H1 (cell line): ENCODE measurements at regions not wholly inside any gene's neighbourhood (a gene's known extent, or its start where the extent isn't known, plus 50 kb on each side); places are given as distances from the start of the nearest gene placed in this dataset.

Experiments
- CBX5 ChIP-seq: fragments of 300-800, 300-1000 bp; sonication (generic); IDR thresholded peaks from 2 replicates; pipeline ENCODE4 v1.7.1; 2016; ENCODE audit warnings: antibody characterized with exemption, low read length, low read depth
- CBX8 ChIP-seq: fragments of 300-800, 300-1000 bp; sonication (generic); IDR thresholded peaks from 2 replicates; pipeline ENCODE4 v1.7.1; 2016; ENCODE audit warnings: low read depth, low read length, borderline replicate concordance
- CHD1 ChIP-seq: IDR thresholded peaks from 2 replicates; pipeline ENCODE4 v1.6.1; 2012; ENCODE audit warnings: low read depth, low read length, improper control_type of control experiment
- RAD21 ChIP-seq, 2 experiments: IDR thresholded peaks in 1 of 2; conservative IDR thresholded peaks in 1 of 2; 2 replicates each; pipeline ENCODE4 v1.6.1; 2011; ENCODE audit warnings: low read depth in 2 of 2, low read length in 2 of 2, improper control_type of control experiment in 1 of 2, inconsistent platforms in 1 of 2, mild to moderate bottlenecking in 1 of 2, moderate library complexity in 1 of 2
- RBBP5 ChIP-seq: IDR thresholded peaks from 2 replicates; pipeline ENCODE4 v1.7.1; 2012; ENCODE audit warnings: low read depth, mild to moderate bottlenecking, inconsistent platforms, low read length, moderate library complexity, borderline replicate concordance
- RXRA ChIP-seq: IDR thresholded peaks from 2 replicates; pipeline ENCODE4 v1.6.1; 2011; ENCODE audit warnings: low read depth, mild to moderate bottlenecking, low read length, moderate library complexity; ENCODE audit not compliant: insufficient read depth
- SAP30 ChIP-seq: fragments of 300-600 bp; sonication (generic); IDR thresholded peaks from 2 replicates; pipeline ENCODE4 v1.7.1; 2012; ENCODE audit warnings: low read length, moderate library complexity, mild to moderate bottlenecking, inconsistent platforms; ENCODE audit not compliant: insufficient read depth, insufficient replicate concordance
- SIX5 ChIP-seq: IDR thresholded peaks from 2 replicates; pipeline ENCODE4 v1.6.1; 2011; ENCODE audit warnings: mild to moderate bottlenecking, low read depth, low read length
- SP4 ChIP-seq: IDR thresholded peaks from 2 replicates; pipeline ENCODE4 v1.6.1; 2012; ENCODE audit warnings: low read length, inconsistent platforms
- SUZ12 ChIP-seq: fragments of 200-600 bp; sonication (generic); IDR thresholded peaks from 2 replicates; pipeline ENCODE4 v1.6.1; 2012; ENCODE audit warnings: mild to moderate bottlenecking, inconsistent platforms, low read length, moderate library complexity, mixed read lengths
- TAF7 ChIP-seq: optimal IDR thresholded peaks from 2 replicates; pipeline ENCODE3; 2011; ENCODE audit warnings: low read depth, mild to moderate bottlenecking, inconsistent platforms, low read length, moderate library complexity, borderline replicate concordance
- TF ChIP-seq, protein P1 (sequence below): fragments of 300-600 bp; sonication (generic); IDR thresholded peaks from 2 replicates; pipeline ENCODE4 v1.7.1; 2012; ENCODE audit warnings: low read length, moderate library complexity, mild to moderate bottlenecking, inconsistent platforms; ENCODE audit not compliant: insufficient replicate concordance

DNA sequence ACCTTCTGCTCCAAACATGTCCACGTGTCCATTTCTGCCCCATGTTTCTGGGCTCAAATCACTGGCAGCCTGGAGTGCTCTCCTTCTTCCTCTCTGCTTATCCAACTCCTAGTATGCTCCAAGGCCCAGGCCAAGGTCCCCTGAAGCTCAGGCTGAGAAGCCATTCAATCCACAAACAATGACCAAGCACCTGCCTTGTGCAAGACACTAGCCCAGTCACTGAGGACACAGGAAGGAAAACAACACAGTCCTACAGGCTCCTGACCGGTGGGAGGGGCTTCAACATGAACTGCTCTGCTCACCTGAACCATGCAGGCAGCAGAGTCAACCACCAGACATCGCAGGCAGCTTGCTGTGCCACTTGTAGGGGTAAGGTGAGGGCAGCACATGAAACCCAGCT, 93.6 kb downstream of the RPL27A start (continued):
- TF ChIP-seq, protein P1, sequence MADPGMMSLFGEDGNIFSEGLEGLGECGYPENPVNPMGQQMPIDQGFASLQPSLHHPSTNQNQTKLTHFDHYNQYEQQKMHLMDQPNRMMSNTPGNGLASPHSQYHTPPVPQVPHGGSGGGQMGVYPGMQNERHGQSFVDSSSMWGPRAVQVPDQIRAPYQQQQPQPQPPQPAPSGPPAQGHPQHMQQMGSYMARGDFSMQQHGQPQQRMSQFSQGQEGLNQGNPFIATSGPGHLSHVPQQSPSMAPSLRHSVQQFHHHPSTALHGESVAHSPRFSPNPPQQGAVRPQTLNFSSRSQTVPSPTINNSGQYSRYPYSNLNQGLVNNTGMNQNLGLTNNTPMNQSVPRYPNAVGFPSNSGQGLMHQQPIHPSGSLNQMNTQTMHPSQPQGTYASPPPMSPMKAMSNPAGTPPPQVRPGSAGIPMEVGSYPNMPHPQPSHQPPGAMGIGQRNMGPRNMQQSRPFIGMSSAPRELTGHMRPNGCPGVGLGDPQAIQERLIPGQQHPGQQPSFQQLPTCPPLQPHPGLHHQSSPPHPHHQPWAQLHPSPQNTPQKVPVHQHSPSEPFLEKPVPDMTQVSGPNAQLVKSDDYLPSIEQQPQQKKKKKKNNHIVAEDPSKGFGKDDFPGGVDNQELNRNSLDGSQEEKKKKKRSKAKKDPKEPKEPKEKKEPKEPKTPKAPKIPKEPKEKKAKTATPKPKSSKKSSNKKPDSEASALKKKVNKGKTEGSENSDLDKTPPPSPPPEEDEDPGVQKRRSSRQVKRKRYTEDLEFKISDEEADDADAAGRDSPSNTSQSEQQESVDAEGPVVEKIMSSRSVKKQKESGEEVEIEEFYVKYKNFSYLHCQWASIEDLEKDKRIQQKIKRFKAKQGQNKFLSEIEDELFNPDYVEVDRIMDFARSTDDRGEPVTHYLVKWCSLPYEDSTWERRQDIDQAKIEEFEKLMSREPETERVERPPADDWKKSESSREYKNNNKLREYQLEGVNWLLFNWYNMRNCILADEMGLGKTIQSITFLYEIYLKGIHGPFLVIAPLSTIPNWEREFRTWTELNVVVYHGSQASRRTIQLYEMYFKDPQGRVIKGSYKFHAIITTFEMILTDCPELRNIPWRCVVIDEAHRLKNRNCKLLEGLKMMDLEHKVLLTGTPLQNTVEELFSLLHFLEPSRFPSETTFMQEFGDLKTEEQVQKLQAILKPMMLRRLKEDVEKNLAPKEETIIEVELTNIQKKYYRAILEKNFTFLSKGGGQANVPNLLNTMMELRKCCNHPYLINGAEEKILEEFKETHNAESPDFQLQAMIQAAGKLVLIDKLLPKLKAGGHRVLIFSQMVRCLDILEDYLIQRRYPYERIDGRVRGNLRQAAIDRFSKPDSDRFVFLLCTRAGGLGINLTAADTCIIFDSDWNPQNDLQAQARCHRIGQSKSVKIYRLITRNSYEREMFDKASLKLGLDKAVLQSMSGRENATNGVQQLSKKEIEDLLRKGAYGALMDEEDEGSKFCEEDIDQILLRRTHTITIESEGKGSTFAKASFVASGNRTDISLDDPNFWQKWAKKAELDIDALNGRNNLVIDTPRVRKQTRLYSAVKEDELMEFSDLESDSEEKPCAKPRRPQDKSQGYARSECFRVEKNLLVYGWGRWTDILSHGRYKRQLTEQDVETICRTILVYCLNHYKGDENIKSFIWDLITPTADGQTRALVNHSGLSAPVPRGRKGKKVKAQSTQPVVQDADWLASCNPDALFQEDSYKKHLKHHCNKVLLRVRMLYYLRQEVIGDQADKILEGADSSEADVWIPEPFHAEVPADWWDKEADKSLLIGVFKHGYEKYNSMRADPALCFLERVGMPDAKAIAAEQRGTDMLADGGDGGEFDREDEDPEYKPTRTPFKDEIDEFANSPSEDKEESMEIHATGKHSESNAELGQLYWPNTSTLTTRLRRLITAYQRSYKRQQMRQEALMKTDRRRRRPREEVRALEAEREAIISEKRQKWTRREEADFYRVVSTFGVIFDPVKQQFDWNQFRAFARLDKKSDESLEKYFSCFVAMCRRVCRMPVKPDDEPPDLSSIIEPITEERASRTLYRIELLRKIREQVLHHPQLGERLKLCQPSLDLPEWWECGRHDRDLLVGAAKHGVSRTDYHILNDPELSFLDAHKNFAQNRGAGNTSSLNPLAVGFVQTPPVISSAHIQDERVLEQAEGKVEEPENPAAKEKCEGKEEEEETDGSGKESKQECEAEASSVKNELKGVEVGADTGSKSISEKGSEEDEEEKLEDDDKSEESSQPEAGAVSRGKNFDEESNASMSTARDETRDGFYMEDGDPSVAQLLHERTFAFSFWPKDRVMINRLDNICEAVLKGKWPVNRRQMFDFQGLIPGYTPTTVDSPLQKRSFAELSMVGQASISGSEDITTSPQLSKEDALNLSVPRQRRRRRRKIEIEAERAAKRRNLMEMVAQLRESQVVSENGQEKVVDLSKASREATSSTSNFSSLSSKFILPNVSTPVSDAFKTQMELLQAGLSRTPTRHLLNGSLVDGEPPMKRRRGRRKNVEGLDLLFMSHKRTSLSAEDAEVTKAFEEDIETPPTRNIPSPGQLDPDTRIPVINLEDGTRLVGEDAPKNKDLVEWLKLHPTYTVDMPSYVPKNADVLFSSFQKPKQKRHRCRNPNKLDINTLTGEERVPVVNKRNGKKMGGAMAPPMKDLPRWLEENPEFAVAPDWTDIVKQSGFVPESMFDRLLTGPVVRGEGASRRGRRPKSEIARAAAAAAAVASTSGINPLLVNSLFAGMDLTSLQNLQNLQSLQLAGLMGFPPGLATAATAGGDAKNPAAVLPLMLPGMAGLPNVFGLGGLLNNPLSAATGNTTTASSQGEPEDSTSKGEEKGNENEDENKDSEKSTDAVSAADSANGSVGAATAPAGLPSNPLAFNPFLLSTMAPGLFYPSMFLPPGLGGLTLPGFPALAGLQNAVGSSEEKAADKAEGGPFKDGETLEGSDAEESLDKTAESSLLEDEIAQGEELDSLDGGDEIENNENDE, result no peak
- TF ChIP-seq SP4, result no peak
- no peak for TF ChIP-seq SUZ12
- TF ChIP-seq TAF7, result no peak
- TF ChIP-seq SAP30, result no peak
- no peak for TF ChIP-seq RBBP5
- no peak for TF ChIP-seq CBX5
- no peak for TF ChIP-seq RXRA
- no peak for TF ChIP-seq SIX5
- no peak for TF ChIP-seq RAD21 (IDR thresholded peaks at IDR 0.05 in 1 of 2, conservative IDR thresholded peaks at IDR 0.05 in 1 of 2; ENCODE audit: low read depth in 2 of 2, low read length in 2 of 2)
- TF ChIP-seq CHD1, result no peak
- TF ChIP-seq CBX8, result no peak
